ENCODE measurements at regions not wholly inside any gene's neighbourhood (a gene's known extent, or its start where the extent isn't known, plus 50 kb on each side); places are given as distances from the start of the nearest gene placed in this dataset.
A peak's percentile ranks its signal among the peaks of the same experiment; 100 is the strongest.

DNA sequence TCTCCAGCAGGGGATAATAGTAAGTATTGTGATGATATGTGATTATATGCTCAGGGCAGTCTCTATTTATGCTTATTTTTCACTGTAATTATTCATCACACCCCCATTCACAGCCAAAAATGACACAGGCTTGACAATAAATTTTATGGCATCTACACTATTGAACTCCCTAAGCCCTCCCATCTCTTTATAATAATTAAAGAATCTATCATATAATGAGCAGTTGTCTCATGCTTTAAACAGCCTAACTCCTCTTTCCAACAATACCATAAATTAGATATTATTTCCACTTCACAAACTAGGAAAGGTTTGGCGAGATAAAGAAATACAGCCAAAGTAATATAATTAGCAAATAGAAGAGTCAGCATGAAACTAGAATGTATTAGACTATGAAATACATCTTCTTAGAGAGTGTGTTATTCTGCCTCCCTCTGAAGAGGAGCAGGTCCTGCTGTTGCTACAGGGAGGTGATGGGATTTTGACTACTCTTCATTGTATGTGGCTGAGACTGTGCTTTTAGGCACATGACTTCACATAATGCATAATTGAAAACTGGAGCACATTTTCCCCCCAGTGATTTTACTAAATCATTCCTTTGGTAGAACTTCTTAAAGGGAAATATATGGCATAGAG is 488.8 kb downstream of the HTR1A start:
- BruUV-seq (replicated peaks), result no TSS peak
- CTCF ChIA-PET, result no interaction called here
- H3K9me3 Mint-ChIP-seq (ENCODE audit: low read depth, unreplicated experiment), result peaks cover 9% of the 10 kb centered on the region
- DNase-seq, result no peak
- intact Hi-C loops (cut with micrococcal nuclease; ENCODE audit: unreplicated experiment), result no loop called here
- H3K4me3 Mint-ChIP-seq (ENCODE audit: low read depth, unreplicated experiment), result no peak overlapping the region
- no peaks in the 10 kb centered on the region for H3K27me3 Mint-ChIP-seq (ENCODE audit: unreplicated experiment)
- no peaks in the 10 kb centered on the region for H3K4me1 Mint-ChIP-seq (ENCODE audit: low read depth, unreplicated experiment)
- no peaks in the 10 kb centered on the region for H3K36me3 Mint-ChIP-seq (ENCODE audit: insufficient read depth, unreplicated experiment)
- TF ChIP-seq, protein P1, sequence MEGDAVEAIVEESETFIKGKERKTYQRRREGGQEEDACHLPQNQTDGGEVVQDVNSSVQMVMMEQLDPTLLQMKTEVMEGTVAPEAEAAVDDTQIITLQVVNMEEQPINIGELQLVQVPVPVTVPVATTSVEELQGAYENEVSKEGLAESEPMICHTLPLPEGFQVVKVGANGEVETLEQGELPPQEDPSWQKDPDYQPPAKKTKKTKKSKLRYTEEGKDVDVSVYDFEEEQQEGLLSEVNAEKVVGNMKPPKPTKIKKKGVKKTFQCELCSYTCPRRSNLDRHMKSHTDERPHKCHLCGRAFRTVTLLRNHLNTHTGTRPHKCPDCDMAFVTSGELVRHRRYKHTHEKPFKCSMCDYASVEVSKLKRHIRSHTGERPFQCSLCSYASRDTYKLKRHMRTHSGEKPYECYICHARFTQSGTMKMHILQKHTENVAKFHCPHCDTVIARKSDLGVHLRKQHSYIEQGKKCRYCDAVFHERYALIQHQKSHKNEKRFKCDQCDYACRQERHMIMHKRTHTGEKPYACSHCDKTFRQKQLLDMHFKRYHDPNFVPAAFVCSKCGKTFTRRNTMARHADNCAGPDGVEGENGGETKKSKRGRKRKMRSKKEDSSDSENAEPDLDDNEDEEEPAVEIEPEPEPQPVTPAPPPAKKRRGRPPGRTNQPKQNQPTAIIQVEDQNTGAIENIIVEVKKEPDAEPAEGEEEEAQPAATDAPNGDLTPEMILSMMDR (IDR thresholded peaks at IDR 0.05; ENCODE audit: unreplicated experiment), result no peak
- H3K27ac Mint-ChIP-seq (ENCODE audit: unreplicated experiment), result no peak overlapping the region

- Mint-ChIP-seq H3K27ac (ENCODE audit: unreplicated experiment) (no peak overlapping the region), H3K27me3 (ENCODE audit: unreplicated experiment) (no peaks in the 10 kb centered on the region), H3K36me3 (ENCODE audit: insufficient read depth, unreplicated experiment) (no peaks in the 10 kb centered on the region), H3K4me3 (ENCODE audit: low read depth, unreplicated experiment) (no peak overlapping the region), H3K4me1 (ENCODE audit: low read depth, unreplicated experiment) (no peaks in the 10 kb centered on the region), H3K9me3 (ENCODE audit: low read depth, unreplicated experiment) (no peaks in the 10 kb centered on the region)
- CTCF ChIA-PET, result interaction anchor here (0.7 kb wide), 1 partner anchor 16 kb away, joined by 3 read pairs; no protein-coding TSS in a partner anchor
- BruUV-seq (replicated peaks), result no TSS peak
- DNase-seq, result no peak
- intact Hi-C loops (cut with micrococcal nuclease; ENCODE audit: unreplicated experiment), result no loop called here
- TF ChIP-seq, protein P1 (IDR thresholded peaks at IDR 0.05; ENCODE audit: unreplicated experiment), result no peak
Observed at GRCh38 chr5:63456279-63456678, 506.0 kb downstream of the HTR1A start.

- Mint-ChIP-seq H3K9me3 (ENCODE audit: low read depth, unreplicated experiment) (no peaks in the 10 kb centered on the region), H3K4me1 (ENCODE audit: low read depth, unreplicated experiment) (no peaks in the 10 kb centered on the region), H3K27me3 (ENCODE audit: unreplicated experiment) (no peaks in the 10 kb centered on the region), H3K4me3 (ENCODE audit: low read depth, unreplicated experiment) (no peak overlapping the region), H3K27ac (ENCODE audit: unreplicated experiment) (no peak overlapping the region), H3K36me3 (ENCODE audit: insufficient read depth, unreplicated experiment) (no peaks in the 10 kb centered on the region)
- TF ChIP-seq, protein P1 (IDR thresholded peaks at IDR 0.05; ENCODE audit: unreplicated experiment), result no peak
- BruUV-seq (replicated peaks), result no TSS peak
- intact Hi-C loops (cut with micrococcal nuclease; ENCODE audit: unreplicated experiment), result no loop called here
- CTCF ChIA-PET, result interaction anchor here (0.6 kb wide), 1 partner anchor 306 kb away, joined by 3 read pairs; no protein-coding TSS in a partner anchor
- no peak for DNase-seq
Observed at GRCh38 chr5:63451188-63451587, 511.1 kb downstream of the HTR1A start.

GRCh38 chr5:63439537-63439936 is 522.7 kb downstream of the HTR1A start:
- CTCF ChIA-PET, result interaction anchor here (1.1 to 1.2 kb wide), 2 partner anchors 17 to 19 kb away, joined by 3 read pairs; no protein-coding TSS in a partner anchor
- Mint-ChIP-seq H3K9me3 (ENCODE audit: low read depth, unreplicated experiment) (peaks cover 2% of the 10 kb centered on the region), H3K4me3 (ENCODE audit: low read depth, unreplicated experiment) (no peak overlapping the region), H3K27me3 (ENCODE audit: unreplicated experiment) (no peaks in the 10 kb centered on the region), H3K4me1 (ENCODE audit: low read depth, unreplicated experiment) (peaks cover 27% of the 10 kb centered on the region), H3K36me3 (ENCODE audit: insufficient read depth, unreplicated experiment) (no peaks in the 10 kb centered on the region), H3K27ac (ENCODE audit: unreplicated experiment) (peak overlapping the region; percentile 49)
- TF ChIP-seq, protein P1 (IDR thresholded peaks at IDR 0.05; ENCODE audit: unreplicated experiment), result no peak
- DNase-seq, result peak; percentile 4
- intact Hi-C loops (cut with micrococcal nuclease; ENCODE audit: unreplicated experiment), result no loop called here
- BruUV-seq (replicated peaks), result no TSS peak

All from Calu3 (cell line).